ENCODE measurements at regions not wholly inside any gene's neighbourhood (a gene's known extent, or its start where the extent isn't known, plus 50 kb on each side); places are given as distances from the start of the nearest gene placed in this dataset.

DNA sequence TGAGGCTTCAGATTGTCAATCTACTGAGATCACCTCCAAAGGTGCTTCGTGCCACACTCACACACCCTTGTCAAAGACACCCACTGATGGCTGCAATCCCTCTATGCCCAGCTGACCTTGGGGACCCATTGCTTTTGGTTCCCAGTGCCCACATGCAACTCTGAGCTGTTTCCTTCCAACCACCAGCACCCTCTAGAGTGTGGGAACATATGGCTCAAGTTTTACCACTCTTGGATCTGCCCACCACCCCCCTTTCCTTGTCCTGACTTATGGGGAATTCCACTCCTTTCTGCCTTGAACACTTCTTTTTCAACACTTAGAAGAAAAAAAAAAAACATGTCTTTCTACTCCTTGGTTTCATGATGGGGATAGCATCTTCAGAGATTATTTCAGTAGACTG lies 360.2 kb downstream of the ENC1 start:
- TF ChIP-seq EGR1 (IDR thresholded peaks at IDR 0.05) = no peak
- TF ChIP-seq TEAD4 (IDR thresholded peaks at IDR 0.05) = no peak
- no peak for TF ChIP-seq TAF1 (IDR thresholded peaks at IDR 0.05; ENCODE audit: low read depth)
- no peak for TF ChIP-seq YY1 (IDR thresholded peaks at IDR 0.05; ENCODE audit: low read depth)
- TF ChIP-seq, protein P1, sequence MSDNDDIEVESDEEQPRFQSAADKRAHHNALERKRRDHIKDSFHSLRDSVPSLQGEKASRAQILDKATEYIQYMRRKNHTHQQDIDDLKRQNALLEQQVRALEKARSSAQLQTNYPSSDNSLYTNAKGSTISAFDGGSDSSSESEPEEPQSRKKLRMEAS (IDR thresholded peaks at IDR 0.05) = no peak
- TF ChIP-seq CREB1 (IDR thresholded peaks at IDR 0.05; ENCODE audit: low read depth) = no peak
- TF ChIP-seq, protein P2, sequence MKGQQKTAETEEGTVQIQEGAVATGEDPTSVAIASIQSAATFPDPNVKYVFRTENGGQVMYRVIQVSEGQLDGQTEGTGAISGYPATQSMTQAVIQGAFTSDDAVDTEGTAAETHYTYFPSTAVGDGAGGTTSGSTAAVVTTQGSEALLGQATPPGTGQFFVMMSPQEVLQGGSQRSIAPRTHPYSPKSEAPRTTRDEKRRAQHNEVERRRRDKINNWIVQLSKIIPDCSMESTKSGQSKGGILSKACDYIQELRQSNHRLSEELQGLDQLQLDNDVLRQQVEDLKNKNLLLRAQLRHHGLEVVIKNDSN (IDR thresholded peaks at IDR 0.05) = no peak
- no peak for TF ChIP-seq ZBTB7A (IDR thresholded peaks at IDR 0.05; ENCODE audit: low read depth)
- TF ChIP-seq, protein P3, sequence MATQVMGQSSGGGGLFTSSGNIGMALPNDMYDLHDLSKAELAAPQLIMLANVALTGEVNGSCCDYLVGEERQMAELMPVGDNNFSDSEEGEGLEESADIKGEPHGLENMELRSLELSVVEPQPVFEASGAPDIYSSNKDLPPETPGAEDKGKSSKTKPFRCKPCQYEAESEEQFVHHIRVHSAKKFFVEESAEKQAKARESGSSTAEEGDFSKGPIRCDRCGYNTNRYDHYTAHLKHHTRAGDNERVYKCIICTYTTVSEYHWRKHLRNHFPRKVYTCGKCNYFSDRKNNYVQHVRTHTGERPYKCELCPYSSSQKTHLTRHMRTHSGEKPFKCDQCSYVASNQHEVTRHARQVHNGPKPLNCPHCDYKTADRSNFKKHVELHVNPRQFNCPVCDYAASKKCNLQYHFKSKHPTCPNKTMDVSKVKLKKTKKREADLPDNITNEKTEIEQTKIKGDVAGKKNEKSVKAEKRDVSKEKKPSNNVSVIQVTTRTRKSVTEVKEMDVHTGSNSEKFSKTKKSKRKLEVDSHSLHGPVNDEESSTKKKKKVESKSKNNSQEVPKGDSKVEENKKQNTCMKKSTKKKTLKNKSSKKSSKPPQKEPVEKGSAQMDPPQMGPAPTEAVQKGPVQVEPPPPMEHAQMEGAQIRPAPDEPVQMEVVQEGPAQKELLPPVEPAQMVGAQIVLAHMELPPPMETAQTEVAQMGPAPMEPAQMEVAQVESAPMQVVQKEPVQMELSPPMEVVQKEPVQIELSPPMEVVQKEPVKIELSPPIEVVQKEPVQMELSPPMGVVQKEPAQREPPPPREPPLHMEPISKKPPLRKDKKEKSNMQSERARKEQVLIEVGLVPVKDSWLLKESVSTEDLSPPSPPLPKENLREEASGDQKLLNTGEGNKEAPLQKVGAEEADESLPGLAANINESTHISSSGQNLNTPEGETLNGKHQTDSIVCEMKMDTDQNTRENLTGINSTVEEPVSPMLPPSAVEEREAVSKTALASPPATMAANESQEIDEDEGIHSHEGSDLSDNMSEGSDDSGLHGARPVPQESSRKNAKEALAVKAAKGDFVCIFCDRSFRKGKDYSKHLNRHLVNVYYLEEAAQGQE (IDR thresholded peaks at IDR 0.05; ENCODE audit: low read depth) = no peak
- no peak for TF ChIP-seq NFIC (IDR thresholded peaks at IDR 0.05)
- TF ChIP-seq CEBPB (IDR thresholded peaks at IDR 0.05) = no peak
- TF ChIP-seq TCF12 (IDR thresholded peaks at IDR 0.05; ENCODE audit: low read depth) = no peak
- TF ChIP-seq RAD21 (IDR thresholded peaks at IDR 0.05; ENCODE audit: low read depth) = no peak
- TF ChIP-seq EP300 (IDR thresholded peaks at IDR 0.05; ENCODE audit: borderline replicate concordance) = no peak
- TF ChIP-seq FOXM1 (IDR thresholded peaks at IDR 0.05; ENCODE audit: borderline replicate concordance, low read depth) = no peak

DNA sequence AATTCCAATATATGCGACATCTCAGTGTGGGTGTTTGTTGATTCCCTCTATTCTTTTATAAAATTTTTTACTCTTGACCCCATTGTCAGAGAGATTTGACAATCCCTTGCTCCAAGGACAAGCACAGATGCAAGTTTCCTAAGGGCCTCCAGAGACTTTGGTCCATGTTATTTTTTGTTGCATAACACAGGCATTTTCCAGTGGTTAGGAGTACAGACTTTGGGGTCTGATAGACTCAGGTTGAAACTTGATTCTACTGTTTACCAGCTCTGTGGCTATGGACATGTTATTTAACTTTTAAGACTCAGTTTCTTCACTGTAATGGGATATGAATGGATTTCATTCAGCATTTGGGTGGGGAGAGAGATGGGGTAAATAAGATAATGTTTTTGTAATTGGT lies 361.3 kb downstream of the ENC1 start:
- TF ChIP-seq NFIC (IDR thresholded peaks at IDR 0.05) (no peak), CREB1 (IDR thresholded peaks at IDR 0.05; ENCODE audit: low read depth) (no peak), RAD21 (IDR thresholded peaks at IDR 0.05; ENCODE audit: low read depth) (no peak), TEAD4 (IDR thresholded peaks at IDR 0.05) (no peak), CEBPB (IDR thresholded peaks at IDR 0.05) (no peak), EGR1 (IDR thresholded peaks at IDR 0.05) (no peak), YY1 (IDR thresholded peaks at IDR 0.05; ENCODE audit: low read depth) (no peak), FOXM1 (IDR thresholded peaks at IDR 0.05; ENCODE audit: borderline replicate concordance, low read depth) (no peak), TAF1 (IDR thresholded peaks at IDR 0.05; ENCODE audit: low read depth) (no peak), ZBTB7A (IDR thresholded peaks at IDR 0.05; ENCODE audit: low read depth) (no peak), EP300 (IDR thresholded peaks at IDR 0.05; ENCODE audit: borderline replicate concordance) (no peak), TCF12 (IDR thresholded peaks at IDR 0.05; ENCODE audit: low read depth) (no peak)
- TF ChIP-seq, protein P3 (IDR thresholded peaks at IDR 0.05; ENCODE audit: low read depth) = no peak
- TF ChIP-seq, protein P2 (IDR thresholded peaks at IDR 0.05) = no peak
- TF ChIP-seq, protein P1 (IDR thresholded peaks at IDR 0.05) = no peak

DNA sequence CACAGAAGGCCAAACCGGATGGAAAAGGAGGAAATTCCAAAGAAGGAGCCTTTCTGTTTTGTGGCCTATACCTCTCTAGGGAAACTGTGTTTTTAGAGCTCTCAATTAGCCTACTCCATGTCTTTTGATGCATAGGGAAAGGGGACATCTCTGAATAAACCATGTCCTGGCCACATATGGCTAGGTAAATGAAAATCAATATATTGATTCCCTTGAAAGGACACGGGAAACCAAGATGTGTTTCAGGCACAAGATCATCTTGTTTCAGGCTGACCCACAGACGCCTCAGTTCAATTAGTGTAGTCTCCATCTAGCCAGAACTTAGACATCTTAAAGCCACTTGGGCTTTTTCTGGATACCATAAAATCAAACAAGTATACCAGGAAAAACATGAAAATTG lies 363.1 kb downstream of the ENC1 start:
- no peak for TF ChIP-seq CEBPB (IDR thresholded peaks at IDR 0.05)
- no peak for TF ChIP-seq RAD21 (IDR thresholded peaks at IDR 0.05; ENCODE audit: low read depth)
- no peak for TF ChIP-seq FOXM1 (IDR thresholded peaks at IDR 0.05; ENCODE audit: borderline replicate concordance, low read depth)
- no peak for TF ChIP-seq ZBTB7A (IDR thresholded peaks at IDR 0.05; ENCODE audit: low read depth)

DNA sequence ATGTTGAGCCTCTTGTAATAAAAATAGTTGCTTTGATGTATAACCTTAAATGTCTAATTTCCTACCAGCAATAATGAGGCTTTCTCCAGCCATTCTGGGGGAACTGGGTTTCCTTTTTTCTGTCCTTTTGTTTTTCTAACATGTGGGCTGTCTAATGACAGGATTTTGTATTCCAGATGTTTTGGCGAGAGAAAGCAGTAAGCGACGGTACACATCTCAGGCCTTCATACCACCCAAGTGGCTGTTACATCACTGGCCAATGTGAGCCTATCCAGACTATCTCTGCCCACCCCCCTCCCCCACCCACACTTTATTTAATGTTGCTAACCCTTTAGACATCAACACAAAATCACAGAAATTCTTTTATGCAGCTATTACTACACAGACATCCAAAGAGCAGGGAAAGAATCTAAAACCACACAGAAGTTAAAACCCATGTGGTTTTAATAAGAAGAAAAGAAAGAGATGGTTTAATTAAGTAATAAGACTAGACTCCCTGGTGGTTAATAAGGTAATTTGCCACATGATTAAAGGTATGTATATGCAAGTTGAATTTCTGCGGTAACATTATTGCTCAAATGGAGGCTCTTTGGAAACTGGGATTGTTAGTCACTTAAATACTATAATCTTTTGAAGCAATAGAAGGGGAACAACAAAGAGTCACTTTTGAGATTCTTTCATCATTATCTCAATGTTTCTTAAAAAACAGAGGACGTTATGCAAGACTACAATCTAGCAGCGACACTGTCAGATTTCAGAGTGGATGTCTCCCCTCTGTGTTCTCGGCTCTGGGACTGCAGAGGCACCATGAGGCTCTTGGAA lies 365.1 kb downstream of the ENC1 start:
- TF ChIP-seq EP300 (IDR thresholded peaks at IDR 0.05; ENCODE audit: borderline replicate concordance) (no peak), TEAD4 (IDR thresholded peaks at IDR 0.05) (no peak), ZBTB7A (IDR thresholded peaks at IDR 0.05; ENCODE audit: low read depth) (no peak), TAF1 (IDR thresholded peaks at IDR 0.05; ENCODE audit: low read depth) (no peak), CEBPB (IDR thresholded peaks at IDR 0.05) (no peak), EGR1 (IDR thresholded peaks at IDR 0.05) (no peak)

DNA sequence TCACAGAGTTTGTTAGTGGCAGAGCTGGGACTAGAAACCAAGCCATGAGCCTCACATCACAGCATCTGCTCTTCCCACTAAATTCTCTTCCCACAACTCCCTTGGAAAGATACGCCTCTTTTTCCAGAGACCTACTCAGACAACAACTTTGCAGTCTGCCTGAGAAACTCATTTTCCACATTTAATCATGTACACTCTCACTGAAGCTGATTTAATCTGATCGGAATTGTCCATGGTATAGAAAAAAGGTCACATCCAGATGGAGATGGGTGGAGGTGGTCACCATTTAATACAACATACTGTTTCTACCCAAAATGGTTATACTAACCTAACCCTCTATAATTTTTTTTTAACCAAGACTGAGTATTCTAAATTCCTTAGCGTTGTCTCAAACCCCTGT lies 366.2 kb downstream of the ENC1 start:
- TF ChIP-seq TCF12 (IDR thresholded peaks at IDR 0.05; ENCODE audit: low read depth) = no peak
- TF ChIP-seq YY1 (IDR thresholded peaks at IDR 0.05; ENCODE audit: low read depth) = no peak
- TF ChIP-seq FOXM1 (IDR thresholded peaks at IDR 0.05; ENCODE audit: borderline replicate concordance, low read depth) = no peak
- no peak for TF ChIP-seq CREB1 (IDR thresholded peaks at IDR 0.05; ENCODE audit: low read depth)
- TF ChIP-seq, protein P2 (IDR thresholded peaks at IDR 0.05) = no peak
- TF ChIP-seq, protein P1 (IDR thresholded peaks at IDR 0.05) = no peak
- TF ChIP-seq ZBTB7A (IDR thresholded peaks at IDR 0.05; ENCODE audit: low read depth) = no peak
- TF ChIP-seq EP300 (IDR thresholded peaks at IDR 0.05; ENCODE audit: borderline replicate concordance) = no peak
- TF ChIP-seq TEAD4 (IDR thresholded peaks at IDR 0.05) = no peak
- TF ChIP-seq CEBPB (IDR thresholded peaks at IDR 0.05) = no peak
- TF ChIP-seq, protein P3 (IDR thresholded peaks at IDR 0.05; ENCODE audit: low read depth) = no peak
- no peak for TF ChIP-seq RAD21 (IDR thresholded peaks at IDR 0.05; ENCODE audit: low read depth)
- no peak for TF ChIP-seq TAF1 (IDR thresholded peaks at IDR 0.05; ENCODE audit: low read depth)
- TF ChIP-seq EGR1 (IDR thresholded peaks at IDR 0.05) = no peak
- TF ChIP-seq NFIC (IDR thresholded peaks at IDR 0.05) = no peak
